HEK293T (cell line): ENCODE measurements at regions not wholly inside any gene's neighbourhood (a gene's known extent, or its start where the extent isn't known, plus 50 kb on each side); places are given as distances from the start of the nearest gene placed in this dataset.

Experiments
- BHLHE40 ChIP-seq: fragments of 450-650 bp; IDR thresholded peaks from 2 replicates; pipeline ENCODE4 v1.6.1; 2016; ENCODE audit warnings: mild to moderate bottlenecking, moderate library complexity, borderline replicate concordance
- CTBP1 ChIP-seq: fragments of 450-650 bp; IDR thresholded peaks from 2 replicates; pipeline ENCODE4 v1.6.1; 2016; ENCODE audit warnings: borderline replicate concordance
- ELF4 ChIP-seq: fragments of 450-650 bp; IDR thresholded peaks from 2 replicates; pipeline ENCODE4 v1.6.1; 2017; ENCODE audit warnings: antibody characterized with exemption
- FOXK2 ChIP-seq: fragments of 450-650 bp; IDR thresholded peaks from 2 replicates; pipeline ENCODE4 v1.6.1; 2016; ENCODE audit warnings: mild to moderate bottlenecking
- FOXM1 ChIP-seq: fragments of 450-650 bp; IDR thresholded peaks from 2 replicates; pipeline ENCODE4 v1.6.1; 2017; ENCODE audit warnings: mild to moderate bottlenecking, borderline replicate concordance
- LEF1 ChIP-seq: fragments of 450-650 bp; IDR thresholded peaks from 2 replicates; pipeline ENCODE4 v1.6.1; 2017; ENCODE audit warnings: mild to moderate bottlenecking, borderline replicate concordance
- SP1 ChIP-seq: fragments of 450-650 bp; IDR thresholded peaks from 2 replicates; pipeline ENCODE4 v1.6.1; 2017
- SUZ12 ChIP-seq: fragments of 450-650 bp; IDR thresholded peaks from 2 replicates; pipeline ENCODE4 v1.6.1; 2016; ENCODE audit warnings: mild to moderate bottlenecking
- ZNF384 ChIP-seq: fragments of 450-650 bp; IDR thresholded peaks from 2 replicates; pipeline ENCODE4 v1.6.1; 2016

DNA sequence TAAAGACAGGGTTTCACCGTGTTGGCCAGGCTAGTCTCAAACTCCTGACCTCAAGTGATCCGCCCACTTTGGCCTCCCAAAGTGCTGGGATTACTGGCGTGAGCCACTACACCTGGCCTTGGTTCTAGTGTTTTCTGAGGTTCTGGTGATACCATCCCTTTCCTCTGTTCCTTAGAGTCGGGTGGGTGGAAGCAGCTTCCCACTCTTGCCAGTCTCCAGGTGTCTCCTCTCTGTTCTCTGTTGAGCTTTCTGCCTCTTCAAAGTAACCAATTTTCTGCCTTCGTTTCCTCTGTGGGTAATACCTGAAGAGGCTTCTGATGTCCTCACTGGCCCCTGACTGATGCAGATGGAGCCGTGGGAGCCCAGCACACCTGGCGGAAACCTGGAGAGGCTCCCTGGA, 53.4 kb upstream of the LHX5 start:
- TF ChIP-seq SP1 (no peak), FOXM1 (no peak), CTBP1 (no peak), FOXK2 (no peak), ELF4 (no peak), ZNF384 (no peak), LEF1 (no peak), SUZ12 (no peak), BHLHE40 (no peak)
